Stimulated activated CD4-positive, alpha-beta T cell treated with anti-CD3 and anti-CD28 coated beads, Interleukin-4, amount 100 ng/mL, for 4 hours (primary cell): ENCODE measurements at regions not wholly inside any gene's neighbourhood (a gene's known extent, or its start where the extent isn't known, plus 50 kb on each side); places are given as distances from the start of the nearest gene placed in this dataset.
"Not testable (repeated sequence)": the region's sequence is repeated elsewhere in the genome, so short reads cannot be mapped to it uniquely, and the experiment has no call there.

ENCODE experiments used
- DNase-seq, 2 experiments: peaks; one replicate each; pipeline ENCODE4 v3.0.0-alpha.2; 2020

DNA sequence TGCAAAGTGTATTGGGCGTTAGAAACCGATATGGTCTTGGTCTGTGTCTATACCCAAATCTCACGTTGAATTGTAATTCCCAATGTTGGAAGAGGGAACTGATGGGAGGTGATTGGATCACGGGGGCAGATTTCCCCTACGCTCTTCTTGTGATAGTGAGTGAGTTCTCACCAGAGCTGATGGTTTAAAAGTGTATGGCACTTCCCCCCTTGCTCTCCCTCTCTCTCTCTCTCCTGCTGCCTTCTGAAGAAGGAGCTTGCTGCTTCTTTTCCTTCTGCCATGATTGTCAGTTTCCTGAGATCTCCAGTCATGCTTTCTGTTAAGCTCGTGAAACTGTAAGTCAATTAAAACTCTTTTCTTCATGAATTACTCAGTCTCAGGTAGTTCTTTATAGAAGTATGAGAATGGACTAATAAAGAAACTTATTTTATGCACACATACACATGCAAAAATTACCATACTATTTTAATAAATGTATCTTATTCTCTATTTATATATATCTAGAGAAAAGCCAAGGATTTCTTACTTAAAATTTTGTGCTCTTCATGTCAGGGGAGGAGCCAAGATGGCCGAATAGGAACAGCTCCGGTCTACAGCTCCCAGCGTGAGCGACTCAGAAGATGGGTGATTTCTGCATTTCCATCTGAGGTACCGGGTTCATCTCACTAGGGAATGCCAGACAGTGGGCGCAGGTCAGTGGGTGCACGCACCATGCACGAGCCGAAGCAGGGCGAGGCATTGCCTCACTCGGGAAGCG is 1891.0 kb upstream of the FLRT2 start:
- DNase-seq, result no peak

GRCh38 chr14:83639505-83639875 is 1890.5 kb upstream of the FLRT2 start:
- not testable (repeated sequence) for DNase-seq

DNA sequence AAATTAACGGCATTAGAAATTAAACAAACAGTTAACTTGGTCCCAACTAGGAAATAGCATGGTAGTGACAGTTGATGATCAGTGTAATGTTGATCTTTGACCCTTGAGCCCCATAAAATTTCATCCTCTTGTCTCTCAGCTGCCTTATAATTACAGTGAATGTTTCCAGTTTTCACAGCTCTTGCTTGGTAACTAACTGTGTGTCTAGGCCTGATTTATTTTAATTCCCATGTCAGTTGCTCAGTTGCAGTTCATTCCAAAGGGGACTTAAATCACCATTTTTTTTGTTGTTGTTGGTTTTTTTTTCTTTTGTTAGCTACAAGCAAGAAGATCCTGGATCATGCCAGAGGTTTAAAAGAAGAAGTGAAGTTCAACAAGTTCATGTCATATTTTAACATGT is 1883.7 kb upstream of the FLRT2 start:
- DNase-seq, result no peak

GRCh38 chr14:83660597-83660996 is 1869.3 kb upstream of the FLRT2 start:
- no peak for DNase-seq

GRCh38 chr14:83664389-83664788 is 1865.6 kb upstream of the FLRT2 start:
- no peak for DNase-seq

DNA sequence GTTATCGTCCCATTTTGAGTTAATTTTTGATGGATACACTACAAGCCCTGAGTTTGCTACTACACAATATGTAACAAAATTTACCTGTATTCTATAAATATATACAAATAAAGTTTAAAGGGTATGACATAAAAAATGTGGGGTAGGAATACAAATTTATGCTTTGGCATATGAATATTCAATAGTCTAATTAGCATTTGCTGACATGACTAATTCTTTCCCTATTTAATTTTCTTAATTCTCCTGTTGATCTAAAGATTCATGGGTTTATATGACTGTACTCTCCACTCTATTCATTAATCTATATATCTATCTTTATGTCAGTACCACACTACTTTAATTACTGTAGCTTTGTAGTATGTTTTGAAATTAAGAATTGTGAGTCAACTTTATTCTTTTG is 1840.7 kb upstream of the FLRT2 start:
- no peak for DNase-seq

DNA sequence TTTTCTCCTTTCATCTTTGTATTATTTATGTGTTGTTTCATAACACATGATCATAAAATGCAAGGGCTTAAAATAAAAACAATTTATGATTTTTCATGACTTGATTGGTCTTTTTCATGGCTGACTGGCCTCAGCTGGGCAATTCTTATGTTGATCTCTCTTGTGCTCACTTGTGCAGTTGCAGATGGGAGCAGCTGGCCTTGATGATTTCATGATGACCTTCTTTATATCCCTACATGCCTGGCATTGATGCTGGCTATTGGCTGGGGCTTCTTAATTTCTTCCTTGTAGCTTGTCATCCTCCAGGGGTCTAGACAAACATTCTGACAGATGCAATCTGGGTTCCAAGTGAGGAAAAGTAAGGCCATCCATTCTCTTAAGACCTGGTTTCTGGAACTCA is 1832.8 kb upstream of the FLRT2 start:
- DNase-seq, result no peak

- no peak for DNase-seq
Observed at GRCh38 chr14:83702619-83703018, 1827.3 kb upstream of the FLRT2 start.

- no peak for DNase-seq
Observed at GRCh38 chr14:83706231-83706954, 1823.6 kb upstream of the FLRT2 start.

DNA sequence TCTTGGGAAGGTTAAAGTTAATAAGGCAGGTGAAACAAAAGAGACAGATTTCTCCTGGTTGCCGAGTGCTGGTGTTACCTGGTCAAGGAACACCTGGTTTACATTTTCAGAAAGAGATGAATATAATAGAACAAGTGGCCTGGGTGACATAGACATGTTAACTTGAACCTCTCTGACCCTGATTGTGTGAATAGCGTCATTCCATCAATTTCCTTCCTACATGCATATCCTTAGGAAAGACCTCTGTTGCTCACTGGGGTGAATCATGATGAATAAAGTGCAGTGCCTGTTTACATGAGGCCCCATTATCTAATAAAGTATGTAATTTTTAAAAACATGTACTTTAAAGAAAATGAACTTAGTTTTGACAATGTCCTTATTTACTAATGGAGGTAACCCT is 1822.9 kb upstream of the FLRT2 start:
- DNase-seq, result no peak

DNA sequence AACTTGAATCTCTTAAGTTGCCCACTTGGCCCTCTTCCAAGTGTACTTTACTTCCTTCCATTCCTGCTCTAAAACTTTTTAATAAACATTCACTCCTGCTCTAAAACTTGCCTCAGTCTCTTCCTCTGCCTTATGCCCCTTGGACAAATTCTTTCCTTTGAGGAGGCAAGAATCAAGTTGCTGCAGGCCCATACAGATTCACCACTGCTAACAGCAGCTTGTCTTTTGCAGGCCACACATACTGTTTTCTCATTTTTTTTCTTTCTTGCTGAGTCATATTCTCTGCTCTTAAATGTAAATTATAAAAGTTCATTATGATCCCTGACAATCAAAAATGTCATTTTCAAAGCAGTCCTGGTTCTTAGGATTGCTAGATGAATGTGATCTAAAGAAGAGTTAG is 1820.8 kb upstream of the FLRT2 start:
- DNase-seq, result no peak

GRCh38 chr14:83711046-83711445 is 1818.9 kb upstream of the FLRT2 start:
- DNase-seq, result no peak

GRCh38 chr14:83712418-83713129 is 1817.4 kb upstream of the FLRT2 start:
- no peak for DNase-seq

GRCh38 chr14:83713732-83714131 is 1816.2 kb upstream of the FLRT2 start:
- DNase-seq, result no peak

DNA sequence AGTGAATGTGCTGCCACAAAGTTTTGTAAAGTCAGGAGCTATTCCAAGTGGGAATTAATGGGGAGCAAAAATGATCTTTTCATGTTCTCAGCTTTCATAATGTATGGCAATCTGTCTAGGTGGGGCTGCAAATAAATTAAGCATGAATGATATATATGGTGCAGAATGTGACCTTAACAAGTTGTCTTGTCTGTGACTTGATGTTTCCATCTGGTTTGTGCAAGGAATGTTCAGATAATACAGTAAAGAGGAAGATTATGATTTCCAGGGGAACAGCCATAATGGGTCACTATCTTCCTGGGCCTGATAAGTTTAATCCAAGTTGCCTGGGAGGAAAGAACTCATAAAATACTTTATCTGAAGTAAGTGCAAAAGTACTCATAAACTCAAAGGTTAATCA is 1815.8 kb upstream of the FLRT2 start:
- no peak for DNase-seq

DNA sequence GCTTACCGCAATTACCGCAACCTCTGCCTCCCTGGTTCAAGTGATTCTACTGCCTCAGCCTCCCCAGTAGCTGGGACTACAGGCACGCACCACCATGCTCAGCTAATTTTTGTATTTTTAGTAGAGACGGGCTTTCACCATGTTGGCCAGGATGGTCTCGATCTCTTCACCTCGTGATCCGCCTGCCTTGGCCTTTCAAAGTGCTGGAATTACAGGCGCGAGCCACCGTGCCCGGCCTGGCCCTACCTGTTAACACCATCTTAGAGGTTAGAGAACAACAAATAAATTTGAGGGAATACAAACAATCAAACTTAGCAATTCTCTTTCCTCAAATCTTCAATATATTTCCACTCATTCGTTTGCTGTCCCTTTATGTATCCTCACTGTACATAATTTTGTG is 1810.5 kb upstream of the FLRT2 start:
- not testable (repeated sequence) for DNase-seq

DNA sequence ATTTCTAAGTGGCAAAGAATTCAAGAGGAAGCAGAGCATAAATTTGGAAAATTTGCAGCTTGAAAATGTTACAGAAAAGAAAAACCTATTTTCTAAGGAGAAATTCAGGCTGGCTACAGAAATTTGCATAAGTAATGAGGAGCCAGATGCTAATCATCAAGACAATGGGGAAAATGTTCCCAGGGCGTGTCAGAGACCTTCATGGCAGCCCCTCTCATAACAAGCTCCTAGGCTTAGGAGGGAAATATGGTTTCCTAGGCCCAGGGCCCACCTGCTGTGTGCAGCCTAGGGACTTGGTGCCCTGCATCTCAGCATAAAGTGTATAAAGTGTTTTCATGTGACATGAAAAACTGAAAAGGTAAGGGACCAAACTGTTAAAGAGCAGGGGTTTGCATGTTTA is 1796.3 kb upstream of the FLRT2 start:
- DNase-seq, result no peak

- no peak for DNase-seq
Observed at GRCh38 chr14:83734431-83734830, 1795.5 kb upstream of the FLRT2 start.

- no peak for DNase-seq
Observed at GRCh38 chr14:83741269-83741668, 1788.7 kb upstream of the FLRT2 start.

DNA sequence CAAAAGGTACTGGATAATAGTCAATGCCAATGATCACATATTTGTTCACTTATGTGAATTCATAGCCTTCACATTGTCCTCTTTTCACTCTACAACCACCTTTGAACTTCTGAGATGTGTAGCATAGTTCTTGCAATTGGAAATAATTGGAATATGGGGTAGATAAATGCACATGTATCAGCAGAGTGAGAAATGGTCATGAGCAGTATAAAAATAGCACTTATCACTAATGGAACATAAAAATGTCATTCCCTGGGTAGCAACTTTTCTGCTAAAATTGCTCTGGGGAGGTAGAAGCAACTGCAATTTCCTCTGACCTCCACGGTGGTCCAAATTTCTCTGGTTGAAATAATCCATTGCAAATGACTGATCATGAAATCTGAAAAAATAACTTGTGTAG is 1785.7 kb upstream of the FLRT2 start:
- no peak for DNase-seq

DNA sequence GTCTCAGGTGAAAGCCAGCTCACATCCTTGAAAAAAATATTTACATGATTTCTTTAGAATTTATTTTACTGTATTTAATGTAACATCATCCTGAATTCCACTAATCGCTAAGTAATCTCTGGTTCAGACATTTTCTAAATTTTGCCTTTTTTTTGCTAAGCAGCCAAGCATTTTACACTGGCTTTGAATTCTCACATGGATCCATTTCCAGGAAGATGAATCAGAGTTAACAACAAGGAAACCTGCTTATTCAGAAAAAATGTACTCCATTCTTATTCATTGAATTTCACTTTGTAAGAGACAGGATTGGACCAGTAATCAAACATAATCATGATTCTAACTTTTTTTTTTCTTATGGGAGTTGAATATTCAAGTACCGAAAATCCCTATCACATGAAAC is 1785.1 kb upstream of the FLRT2 start:
- DNase-seq, result no peak

- DNase-seq, result no peak
Observed at GRCh38 chr14:83746336-83746735, 1783.6 kb upstream of the FLRT2 start.

- no peak for DNase-seq
Observed at GRCh38 chr14:83757916-83758315, 1772.0 kb upstream of the FLRT2 start.
